ENCODE measurements at regions not wholly inside any gene's neighbourhood (a gene's known extent, or its start where the extent isn't known, plus 50 kb on each side); places are given as distances from the start of the nearest gene placed in this dataset.
A peak's percentile ranks its signal among the peaks of the same experiment; 100 is the strongest.

- TF ChIP-seq CTCF (IDR thresholded peaks at IDR 0.05; ENCODE audit: insufficient read depth, low read depth, low read length), result no peak
- H3K4me3 ChIP-seq (ENCODE audit: low read depth, low read length), result peak overlapping the region; percentile 59
- DNase-seq (ENCODE audit: low read depth), result peak; percentile 47
These were observed 102.2 kb upstream of the RAB6C start for GRCh38 chr2:129877289-129877741.

- TF ChIP-seq CTCF (IDR thresholded peaks at IDR 0.05; ENCODE audit: insufficient read depth, low read depth, low read length), result no peak
- peak; percentile 13 for DNase-seq (ENCODE audit: low read depth)
- H3K4me3 ChIP-seq (ENCODE audit: low read depth, low read length), result peak overlapping the region; percentile 23
These were observed 101.4 kb upstream of the RAB6C start for GRCh38 chr2:129877795-129878775.

- TF ChIP-seq CTCF (IDR thresholded peaks at IDR 0.05; ENCODE audit: insufficient read depth, low read depth, low read length), result no peak
- no peak for DNase-seq (ENCODE audit: low read depth)
- no peak overlapping the region for H3K4me3 ChIP-seq (ENCODE audit: low read depth, low read length)
These were observed 99.8 kb upstream of the RAB6C start for GRCh38 chr2:129879614-129880180.

- no peak for DNase-seq (ENCODE audit: low read depth)
- TF ChIP-seq CTCF (IDR thresholded peaks at IDR 0.05; ENCODE audit: insufficient read depth, low read depth, low read length), result no peak
- no peak overlapping the region for H3K4me3 ChIP-seq (ENCODE audit: low read depth, low read length)
These were observed 99.2 kb upstream of the RAB6C start for GRCh38 chr2:129880309-129880708.

- DNase-seq (ENCODE audit: low read depth), result no peak
- no peak for TF ChIP-seq CTCF (IDR thresholded peaks at IDR 0.05; ENCODE audit: insufficient read depth, low read depth, low read length)
- no peak overlapping the region for H3K4me3 ChIP-seq (ENCODE audit: low read depth, low read length)
These were observed 98.5 kb upstream of the RAB6C start for GRCh38 chr2:129880971-129881370.

GRCh38 chr2:129881786-129882396 is 97.6 kb upstream of the RAB6C start:
- no peak for TF ChIP-seq CTCF (IDR thresholded peaks at IDR 0.05; ENCODE audit: insufficient read depth, low read depth, low read length)
- no peak overlapping the region for H3K4me3 ChIP-seq (ENCODE audit: low read depth, low read length)
- no peak for DNase-seq (ENCODE audit: low read depth)

Data from fibroblast of villous mesenchyme (primary cell).